GM21447 (cell line): ENCODE measurements at regions not wholly inside any gene's neighbourhood (a gene's known extent, or its start where the extent isn't known, plus 50 kb on each side); places are given as distances from the start of the nearest gene placed in this dataset.

Source experiments
- ATAC-seq: cut with Tn5 transposase; IDR thresholded peaks from one replicate; pipeline ENCODE4 v1.9.1; 2021; ENCODE audit not compliant: unreplicated experiment

DNA sequence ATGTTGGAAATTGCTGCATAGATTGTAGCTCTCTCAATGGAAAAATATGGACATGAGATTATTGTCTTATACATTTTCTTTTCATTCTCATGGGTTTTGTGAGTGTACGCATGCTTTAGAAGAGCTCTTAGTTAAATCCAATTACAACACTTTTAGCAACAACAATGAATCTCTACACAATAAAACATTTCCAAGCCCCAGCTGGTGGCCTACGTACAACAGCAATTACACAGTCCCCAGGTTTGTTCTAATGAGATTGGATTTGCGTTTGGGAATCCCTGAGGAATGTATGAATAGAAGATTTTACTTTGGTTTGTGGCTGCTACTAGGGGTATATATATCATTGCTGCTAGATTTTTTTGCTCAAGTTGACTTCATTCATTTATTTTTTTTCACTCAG lies 98.6 kb downstream of the FHDC1 start:
- no peak for ATAC-seq

DNA sequence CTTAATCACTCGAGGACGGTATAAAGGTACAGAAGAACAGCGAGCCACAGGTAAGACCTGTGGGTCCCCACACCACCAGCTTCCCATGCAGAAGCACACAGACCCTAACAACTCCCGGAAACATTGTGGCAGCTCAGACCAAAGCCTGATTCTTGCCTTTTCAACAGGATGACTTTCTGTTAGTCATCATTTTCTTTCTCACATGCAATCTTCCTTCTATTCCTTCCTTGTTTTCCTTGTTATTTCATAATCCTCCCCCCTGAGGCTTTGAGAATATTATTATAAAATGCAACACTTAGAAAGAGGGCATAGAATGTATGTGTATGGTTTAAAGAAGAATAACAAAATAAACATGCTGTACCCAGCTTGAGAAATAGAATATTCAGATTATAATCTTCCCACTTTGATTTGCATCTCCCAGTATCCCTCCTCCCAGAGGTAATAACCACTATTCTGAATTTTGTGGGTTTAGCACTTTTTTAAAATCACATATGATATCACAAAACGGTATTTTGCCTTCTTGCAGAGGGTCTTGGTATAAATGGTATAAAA lies 100.9 kb downstream of the FHDC1 start:
- no peak for ATAC-seq

DNA sequence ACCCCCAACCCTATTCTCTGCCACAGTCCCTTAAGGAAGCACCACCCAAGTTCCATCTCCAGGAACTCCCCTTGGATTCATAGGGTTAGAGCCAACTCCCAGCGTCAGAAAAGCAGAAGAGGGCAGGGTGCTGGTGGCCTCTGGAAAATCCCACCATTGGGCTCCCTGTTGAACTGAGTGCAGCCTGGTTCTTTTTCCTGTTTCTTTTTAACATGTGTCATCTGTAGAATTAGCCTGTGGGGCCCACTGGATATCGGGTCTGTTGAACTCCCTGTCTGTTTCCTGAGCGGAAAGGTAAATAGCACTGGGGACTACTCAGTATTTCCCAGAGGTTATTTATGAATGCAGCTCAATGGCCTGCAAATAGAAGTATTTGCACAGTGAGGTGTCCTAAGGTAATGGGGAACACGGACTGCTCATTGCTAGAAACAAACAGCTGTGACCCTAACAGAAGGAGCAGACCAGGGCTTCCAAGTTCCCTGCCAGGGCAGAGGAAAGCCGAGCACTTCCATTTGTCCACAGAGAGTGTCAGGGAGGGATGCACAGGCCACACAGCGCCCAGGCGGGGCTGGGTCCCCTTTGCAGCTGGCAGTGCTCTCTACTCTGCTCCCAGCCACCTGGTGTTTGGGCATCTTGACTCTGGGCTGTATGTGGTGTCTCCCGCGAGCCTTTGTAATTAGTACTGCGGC lies 102.6 kb downstream of the FHDC1 start:
- no peak for ATAC-seq

DNA sequence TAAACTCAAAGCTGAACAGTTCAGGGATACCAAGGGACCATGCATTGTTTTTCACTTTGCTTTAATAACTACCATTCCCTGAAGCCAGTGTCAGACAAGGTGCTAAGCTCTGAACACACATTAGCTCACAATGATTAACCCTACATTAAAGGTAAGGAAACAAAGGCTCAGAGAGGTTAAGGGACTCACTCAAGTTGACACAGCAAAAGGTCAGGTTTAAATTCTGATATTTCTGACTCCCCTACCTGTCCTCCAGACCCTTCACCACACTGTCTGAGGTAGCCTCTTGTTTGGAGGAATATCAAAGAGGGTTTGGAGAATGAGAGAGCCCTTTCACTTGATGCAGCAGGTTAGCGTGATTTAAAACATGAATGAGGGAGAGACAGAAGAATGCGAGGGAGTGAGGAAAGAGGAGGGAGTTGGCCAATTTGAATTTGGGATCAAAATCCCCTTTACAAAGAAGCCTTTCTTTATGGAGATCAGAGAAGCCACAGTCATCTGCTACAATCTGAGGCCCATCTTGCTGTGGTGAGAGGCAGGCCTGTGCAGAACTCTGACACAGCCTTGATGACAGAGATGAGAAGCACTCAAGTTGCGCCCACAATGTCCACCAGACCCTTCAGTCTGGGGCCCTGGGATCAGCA lies 103.5 kb downstream of the FHDC1 start:
- no peak for ATAC-seq

DNA sequence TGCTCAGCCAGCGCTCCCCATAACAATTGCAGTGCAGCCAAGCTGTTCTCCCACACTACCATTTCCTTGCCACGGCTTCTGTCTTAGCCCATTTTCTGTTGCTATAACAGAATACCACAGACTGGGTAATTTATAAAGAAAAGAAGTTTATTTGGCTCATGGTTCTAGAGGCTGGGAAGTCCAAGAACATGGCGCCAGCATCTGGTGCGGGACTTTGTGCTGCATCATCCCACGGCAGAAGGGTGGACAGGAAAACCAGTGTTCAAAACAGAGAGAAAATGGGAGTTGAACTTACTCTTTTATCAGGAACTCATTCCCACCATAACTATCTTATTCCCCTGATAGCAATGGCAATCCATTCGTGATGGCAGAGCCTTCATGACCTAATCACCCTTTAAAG lies 104.6 kb downstream of the FHDC1 start:
- no peak for ATAC-seq

DNA sequence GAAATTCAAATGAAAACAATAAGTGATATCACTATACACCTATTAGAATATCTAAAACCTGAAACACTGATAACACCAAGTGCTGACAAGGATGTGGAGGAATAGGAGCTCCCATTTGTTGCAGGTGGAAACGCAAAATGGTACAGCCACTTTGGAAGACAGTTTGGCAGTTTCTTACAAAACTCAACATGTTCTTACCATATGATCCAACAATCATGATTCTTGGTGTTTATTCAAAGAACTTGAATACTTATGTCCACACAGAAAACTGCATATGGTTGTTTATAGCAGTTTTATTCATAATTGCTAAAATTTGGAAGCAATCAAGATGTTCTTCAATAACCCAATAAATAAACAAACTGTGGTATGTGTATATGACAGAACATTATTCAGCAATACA lies 107.9 kb downstream of the FHDC1 start:
- ATAC-seq = no peak

DNA sequence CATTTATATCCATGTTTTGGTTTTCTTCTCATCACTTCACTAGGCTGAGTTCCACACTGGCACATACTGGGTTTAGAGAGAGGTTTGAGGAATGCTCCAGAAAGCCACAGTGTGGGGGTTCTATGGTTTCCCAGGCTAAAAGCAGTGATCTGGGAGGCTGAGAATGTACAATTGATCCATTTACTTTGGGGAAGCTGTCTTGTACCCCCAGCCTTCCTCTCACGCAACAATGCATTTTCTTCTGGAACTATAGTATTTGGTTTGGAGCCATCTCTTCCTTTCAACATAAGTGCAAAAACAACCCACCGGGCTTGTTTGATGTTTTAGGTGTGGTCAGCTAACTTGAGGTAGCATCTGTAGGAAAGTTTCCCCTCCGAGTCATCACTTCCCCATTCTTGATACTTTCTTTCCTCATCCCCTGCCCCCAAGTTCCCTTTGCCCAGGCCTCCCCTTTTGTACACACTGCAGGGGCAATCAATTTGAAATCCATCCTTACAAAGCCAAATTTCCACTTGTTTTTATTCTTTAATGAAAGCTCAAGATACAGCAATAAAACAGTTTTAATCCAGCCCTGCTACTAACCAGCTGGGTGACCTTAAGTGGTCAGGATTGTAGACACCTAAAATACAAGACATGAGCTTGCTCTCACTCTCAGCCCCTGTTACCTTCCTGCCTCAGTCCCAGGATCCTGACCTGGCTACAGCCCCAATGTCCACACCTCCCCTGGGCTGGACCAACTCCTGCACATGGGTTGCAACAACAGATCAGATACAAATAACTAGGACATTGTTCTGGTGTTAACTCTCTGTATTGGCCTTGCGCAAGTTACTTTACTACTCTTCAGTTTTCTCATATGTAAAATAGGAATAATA lies 109.2 kb downstream of the FHDC1 start:
- ATAC-seq = no peak

DNA sequence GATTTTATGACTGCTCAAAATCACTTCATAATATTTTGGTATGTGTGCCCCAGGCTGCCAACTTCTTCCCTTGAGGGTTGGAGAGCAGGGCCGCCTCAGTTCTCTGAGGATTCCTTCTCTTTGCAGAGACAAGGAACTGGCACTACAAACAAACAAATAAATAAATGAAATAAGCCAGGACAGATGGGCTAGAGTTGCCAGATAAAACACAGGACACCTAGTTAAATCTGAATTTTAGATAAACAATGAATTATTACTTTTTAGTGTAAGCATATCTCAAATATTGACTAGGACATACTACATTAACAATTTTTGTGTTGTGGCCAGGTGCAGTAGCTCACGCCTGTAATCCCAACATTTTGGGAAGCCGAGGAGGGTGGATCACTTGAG lies 122.5 kb downstream of the FHDC1 start:
- ATAC-seq = no peak

DNA sequence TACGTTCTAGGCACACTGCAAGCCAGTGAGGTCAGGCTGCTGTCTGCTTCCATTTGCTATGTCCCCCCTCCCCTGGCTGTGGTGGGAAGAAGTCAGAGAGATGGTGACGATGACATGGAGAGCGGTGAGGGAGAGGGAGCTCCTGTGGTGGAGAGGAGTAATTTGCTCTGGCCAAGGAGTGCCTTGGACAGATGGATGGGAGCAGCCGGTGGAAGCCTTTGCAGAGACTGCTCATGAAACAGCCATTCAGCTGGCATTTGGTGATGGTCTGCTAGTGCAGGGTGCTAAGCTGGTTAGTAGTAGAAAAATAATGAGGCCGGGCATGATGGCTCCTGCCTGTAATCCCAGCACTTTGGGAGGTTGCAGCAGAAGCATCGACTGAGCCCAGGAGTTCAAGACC lies 124.1 kb downstream of the FHDC1 start:
- ATAC-seq = no peak

DNA sequence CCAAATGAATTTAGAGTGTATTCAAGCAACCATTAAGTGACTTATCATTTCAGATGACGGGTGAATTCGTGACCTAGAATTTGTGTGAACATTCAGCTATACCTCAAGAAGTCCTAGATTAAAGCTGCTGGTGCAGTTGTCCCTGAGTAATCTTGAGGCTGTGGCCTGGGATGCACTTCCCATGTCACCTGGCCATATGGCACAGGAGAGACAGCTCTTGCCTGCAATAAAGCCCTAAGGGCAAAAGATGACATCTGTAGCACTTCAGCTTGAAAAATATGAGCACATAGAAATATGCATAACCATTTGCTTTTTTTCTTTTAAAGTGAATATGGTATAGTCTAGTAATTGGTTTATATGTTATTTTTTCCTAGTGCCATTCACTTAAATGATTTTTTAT lies 125.8 kb downstream of the FHDC1 start:
- no peak for ATAC-seq

DNA sequence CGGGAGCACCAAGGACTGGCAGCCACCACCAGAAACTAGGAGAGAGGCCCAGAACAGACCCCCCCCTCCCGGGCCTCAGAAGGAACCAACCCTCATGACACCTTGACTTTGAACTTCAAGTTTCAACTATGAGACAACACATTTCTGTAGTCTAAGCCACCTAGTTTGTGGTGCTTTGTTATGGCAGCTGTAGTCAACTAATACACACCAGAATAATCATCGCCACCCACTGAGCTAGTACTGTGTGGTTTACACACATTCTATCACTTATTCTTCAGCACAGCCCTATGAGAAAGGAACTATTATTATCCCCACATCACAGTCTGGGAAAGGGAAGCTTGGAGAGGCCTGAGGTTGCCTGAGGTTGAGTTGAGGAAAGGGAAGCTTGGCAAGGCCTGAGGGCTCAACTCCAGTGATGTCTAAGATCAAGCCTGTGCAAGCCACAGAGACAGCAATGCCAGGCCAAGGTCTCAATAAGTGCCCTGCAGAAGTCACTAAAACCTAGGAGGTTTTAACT lies 126.6 kb downstream of the FHDC1 start:
- ATAC-seq = no peak

DNA sequence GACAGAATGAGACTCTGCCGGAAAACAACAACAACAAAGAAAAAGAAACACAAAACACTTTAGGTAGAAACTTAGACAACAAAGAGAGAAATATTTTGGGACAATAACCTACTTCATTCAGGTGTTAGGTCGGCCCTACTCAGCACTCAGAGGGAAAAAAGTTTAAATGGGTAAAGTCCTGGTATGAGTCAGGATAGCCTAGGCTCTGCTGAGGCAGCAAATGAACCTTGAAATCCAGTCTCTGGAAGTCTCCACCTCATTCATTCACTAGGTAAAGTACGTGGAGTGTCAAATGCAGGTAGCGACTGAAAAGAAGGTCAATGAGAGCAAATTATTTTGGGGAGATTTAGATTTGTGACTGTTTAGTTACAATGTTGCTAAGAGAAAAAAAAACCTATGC lies 127.4 kb downstream of the FHDC1 start:
- no peak for ATAC-seq

DNA sequence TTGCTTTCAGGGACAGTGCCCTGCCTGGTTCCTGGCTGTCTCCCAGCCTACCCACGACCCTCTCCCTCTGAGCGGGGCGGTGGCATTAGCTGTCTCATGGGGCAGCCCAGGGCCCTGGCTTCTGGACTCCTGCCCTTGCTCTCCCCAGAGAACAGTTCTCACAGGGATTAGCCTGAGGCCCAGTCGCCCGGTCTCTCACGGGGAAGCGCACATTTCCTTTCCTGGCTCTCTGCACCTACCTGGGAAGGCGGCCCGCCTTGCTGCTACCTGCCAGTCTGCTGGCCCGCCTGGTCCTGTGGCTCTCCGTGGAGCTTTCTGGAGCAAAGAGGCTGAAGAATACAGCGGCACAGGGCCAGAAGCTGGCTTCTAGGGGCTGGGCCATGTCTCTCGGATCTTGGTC lies 128.4 kb downstream of the FHDC1 start:
- ATAC-seq = no peak

DNA sequence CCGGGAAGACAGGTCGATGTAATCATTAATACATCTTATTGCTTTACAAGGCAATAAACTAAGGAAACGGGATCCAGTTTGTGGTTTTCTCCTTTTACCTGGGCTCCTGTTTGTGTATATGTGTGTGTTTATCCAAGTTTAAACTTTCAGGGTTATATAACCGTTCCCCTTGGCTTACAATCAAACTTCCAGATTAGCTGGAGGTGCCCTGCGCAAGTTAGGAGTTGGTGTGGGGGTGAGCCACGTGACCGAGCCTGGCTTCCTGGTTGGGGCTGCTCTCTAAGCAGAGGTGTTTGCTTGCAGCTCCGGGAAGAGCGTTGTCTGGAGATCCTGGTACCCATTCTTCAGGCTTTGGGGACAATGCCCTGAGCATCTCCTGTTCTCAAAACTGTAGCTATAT lies 129.2 kb downstream of the FHDC1 start:
- ATAC-seq = no peak

DNA sequence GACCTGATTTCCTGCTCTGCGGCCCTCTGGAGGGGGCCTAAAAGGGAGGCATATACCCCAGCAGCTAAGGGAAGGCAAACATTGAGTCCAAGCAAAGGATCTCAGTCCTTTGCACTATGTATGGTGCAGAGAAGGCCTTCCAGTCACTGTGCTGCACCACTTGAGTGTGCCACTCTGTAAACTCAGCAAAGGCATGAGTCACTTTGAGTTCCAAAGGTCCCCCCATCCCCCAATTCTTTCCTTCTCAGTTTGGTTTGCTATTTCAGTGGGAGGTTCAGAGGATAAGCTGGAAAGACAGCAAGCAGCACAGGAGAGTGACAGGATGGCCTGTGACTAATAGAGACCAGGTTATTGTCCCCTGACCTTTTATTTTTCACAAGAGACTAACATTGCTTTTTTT lies 131.3 kb downstream of the FHDC1 start:
- ATAC-seq = no peak

DNA sequence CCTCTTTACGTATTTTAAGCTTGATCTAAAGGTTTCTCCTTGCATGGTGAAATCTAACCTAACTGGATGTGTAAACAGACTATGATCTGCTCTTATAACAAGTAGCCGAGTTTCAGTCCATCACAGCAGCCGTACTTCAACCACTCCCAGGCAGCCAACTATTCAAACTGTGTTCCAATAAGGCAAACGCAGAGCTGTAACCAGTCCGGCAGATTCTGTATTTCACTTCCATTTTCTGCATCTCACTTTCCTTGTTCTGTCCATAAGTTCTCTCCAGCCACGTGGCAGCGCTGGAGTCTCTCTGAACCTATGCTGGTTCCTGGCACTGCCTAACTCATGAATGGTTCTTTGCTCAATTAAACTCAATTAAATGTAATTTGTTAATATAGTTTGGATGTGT lies 132.6 kb downstream of the FHDC1 start:
- no peak for ATAC-seq

DNA sequence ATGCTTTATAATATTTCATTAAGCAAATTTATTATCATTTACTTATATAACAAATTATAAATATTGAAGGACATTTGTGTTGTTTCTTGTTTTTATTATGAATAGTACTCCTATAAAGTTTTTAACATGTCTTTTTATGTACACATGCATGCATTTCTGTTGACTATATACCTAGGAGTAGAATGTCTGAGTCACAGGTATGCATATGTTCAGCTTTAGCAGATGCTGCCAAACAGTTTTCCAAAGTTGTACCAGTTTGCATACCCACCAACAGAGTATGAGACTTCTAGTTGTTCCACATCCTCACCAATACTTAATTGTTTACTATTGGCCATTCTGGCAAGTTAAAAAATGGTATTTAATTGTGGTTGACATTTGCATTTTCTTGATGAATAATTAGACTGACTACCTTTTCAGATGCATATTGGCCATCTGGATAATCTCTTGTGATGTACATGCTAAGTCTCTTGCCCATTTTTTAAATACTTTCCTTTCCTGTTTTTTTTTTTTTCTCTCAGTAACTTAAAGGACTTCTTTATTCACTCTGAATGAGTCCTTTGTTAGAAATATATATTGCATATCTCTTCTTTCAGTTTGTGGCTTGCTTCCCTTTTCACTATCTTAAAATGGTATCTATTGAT lies 132.2 kb upstream of the TRIM2 start:
- ATAC-seq = no peak

DNA sequence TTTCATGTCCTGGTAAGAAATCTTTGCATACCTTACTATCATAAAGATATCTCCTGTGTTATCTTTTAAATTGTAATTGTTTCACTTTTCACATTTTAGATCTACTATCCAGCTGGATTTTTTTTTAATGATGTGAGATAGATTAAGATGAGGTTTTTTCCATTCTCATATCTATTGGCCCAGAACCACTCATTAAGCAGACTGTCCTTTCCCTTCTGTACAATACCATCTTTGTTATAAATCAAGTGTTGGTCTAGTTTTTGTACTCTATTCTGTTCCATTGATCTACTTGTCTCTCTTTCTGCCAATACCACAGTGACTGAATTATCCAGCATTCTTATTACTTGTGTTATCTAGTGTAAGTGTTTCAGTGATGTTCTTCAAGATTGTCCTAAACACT lies 131.6 kb upstream of the TRIM2 start:
- ATAC-seq = no peak

DNA sequence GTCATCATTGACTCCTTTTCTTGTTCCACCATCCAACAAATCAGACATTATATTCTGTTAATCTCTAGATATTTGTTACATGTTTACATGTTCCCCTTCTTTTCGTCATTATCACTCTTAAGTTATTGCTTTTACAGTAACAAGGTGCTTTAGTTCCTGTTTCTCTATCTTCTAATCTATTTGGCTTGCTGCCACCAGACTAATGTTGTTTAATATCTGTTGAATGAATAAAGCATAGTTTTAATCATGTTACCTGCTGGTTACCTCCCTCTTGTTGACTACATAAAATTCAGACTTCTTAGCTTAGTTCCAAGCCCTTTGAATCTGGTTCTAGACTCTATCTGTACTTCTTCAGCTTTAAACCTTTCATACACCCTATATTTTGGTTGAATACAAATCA lies 129.8 kb upstream of the TRIM2 start:
- ATAC-seq = no peak

DNA sequence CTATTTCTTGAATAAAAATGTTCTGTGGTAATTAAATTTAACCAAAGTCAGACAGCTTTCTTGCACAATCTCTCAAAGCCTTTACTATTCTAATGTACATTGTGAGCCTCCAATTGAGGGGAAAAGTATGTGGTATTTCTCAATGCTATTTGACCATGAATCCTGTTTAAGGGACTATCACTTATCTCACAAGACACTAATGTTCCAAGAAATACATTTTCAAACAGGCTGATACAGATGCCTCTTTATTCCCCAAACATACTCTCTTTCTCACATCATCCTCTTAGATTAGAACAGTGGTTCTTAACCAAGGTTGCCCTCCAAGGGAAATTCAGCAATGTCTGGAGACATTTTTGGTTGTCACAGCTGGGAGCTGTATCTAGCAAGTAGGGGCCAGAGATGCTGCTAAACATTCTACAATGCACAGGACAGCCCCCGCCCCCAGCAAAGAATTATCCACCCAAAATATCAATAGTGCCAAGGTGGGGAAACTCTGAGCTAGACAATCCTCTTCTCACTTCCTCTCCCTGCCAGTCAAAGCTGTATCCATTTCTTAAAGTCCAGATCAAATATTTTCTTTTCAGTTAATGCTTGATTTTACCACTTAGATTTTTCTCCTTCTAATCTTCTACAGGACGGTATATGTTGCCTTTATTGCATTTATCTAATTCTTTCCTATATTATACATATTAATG lies 129.2 kb upstream of the TRIM2 start:
- ATAC-seq = no peak
